GM19468 (cell line): ENCODE measurements at regions not wholly inside any gene's neighbourhood (a gene's known extent, or its start where the extent isn't known, plus 50 kb on each side); places are given as distances from the start of the nearest gene placed in this dataset.
"Not testable (repeated sequence)": the region's sequence is repeated elsewhere in the genome, so short reads cannot be mapped to it uniquely, and the experiment has no call there.

Experiments used
- ATAC-seq: cut with Tn5 transposase; IDR thresholded peaks from one replicate; pipeline ENCODE4 v1.9.1; 2021; ENCODE audit warnings: mild to moderate bottlenecking, moderate library complexity, moderate number of reproducible peaks; ENCODE audit not compliant: unreplicated experiment; ENCODE audit errors: extremely low read depth

DNA sequence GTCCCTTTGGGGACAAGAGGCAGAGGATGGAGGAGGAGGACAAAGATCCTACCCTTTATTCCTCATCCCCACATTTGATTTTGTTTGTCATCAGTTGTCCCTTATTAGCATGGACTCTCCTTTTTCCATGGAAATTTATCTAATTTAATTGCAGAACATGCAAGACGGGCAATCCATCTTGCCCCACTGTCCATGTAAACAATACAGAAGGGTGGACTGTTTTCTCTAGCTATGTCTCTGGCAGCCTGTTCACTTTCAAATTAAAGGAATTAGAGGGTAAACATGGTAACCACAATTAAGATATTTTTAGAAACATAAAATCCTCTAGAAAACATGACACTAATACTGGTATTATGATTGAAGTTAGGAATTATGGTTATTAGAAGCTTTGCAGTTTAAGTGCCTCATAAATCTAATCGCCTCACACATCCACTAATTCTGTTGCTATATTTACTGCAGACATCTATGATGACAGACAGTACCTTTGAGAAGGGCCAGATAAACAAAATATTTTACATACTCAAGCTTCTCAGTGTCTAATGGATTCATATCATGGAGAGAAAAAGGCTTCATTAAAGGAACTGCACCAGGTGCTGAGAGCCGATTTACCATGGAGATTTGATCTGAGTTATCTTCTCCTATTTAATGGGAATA, 215.5 kb downstream of the LNPK start:
- no peak for ATAC-seq

GRCh38 chr2:175777337-175777736, 224.7 kb downstream of the LNPK start:
- ATAC-seq: not testable (repeated sequence)

- ATAC-seq: no peak
Measured at GRCh38 chr2:175769200-175769599, 232.9 kb downstream of the LNPK start.

- no peak for ATAC-seq
Measured at GRCh38 chr2:175766880-175767279, 235.2 kb downstream of the LNPK start.

- no peak for ATAC-seq
Measured at GRCh38 chr2:175755656-175756386, 246.2 kb downstream of the LNPK start.

DNA sequence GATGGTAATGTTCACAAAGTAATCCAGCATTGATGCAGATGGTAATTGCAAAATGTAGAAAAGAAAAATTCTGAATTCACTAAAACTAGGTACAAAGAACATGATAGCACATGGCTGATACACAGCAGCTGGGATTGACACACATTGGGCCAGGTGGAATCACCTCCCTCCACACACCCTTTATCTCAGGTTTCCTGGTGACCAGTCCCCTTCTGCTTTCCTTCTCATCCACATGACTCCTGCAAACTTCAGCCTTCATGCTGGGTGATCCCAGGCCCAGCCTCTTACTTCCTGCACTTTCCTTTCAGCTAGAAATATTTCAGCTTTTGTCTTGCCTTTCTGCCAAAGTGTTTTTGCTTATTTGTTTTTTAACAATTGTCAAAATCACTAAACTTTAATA, 246.9 kb downstream of the LNPK start:
- no peak for ATAC-seq

GRCh38 chr2:175750195-175750594, 251.9 kb downstream of the LNPK start:
- no peak for ATAC-seq

- no peak for ATAC-seq
Measured at GRCh38 chr2:175745911-175746310, 256.2 kb downstream of the LNPK start.

GRCh38 chr2:175744000-175744399, 258.1 kb downstream of the LNPK start:
- no peak for ATAC-seq

- ATAC-seq: no peak
Measured at GRCh38 chr2:175743011-175743410, 259.1 kb downstream of the LNPK start.

GRCh38 chr2:175742367-175742766, 259.7 kb downstream of the LNPK start:
- ATAC-seq: no peak

DNA sequence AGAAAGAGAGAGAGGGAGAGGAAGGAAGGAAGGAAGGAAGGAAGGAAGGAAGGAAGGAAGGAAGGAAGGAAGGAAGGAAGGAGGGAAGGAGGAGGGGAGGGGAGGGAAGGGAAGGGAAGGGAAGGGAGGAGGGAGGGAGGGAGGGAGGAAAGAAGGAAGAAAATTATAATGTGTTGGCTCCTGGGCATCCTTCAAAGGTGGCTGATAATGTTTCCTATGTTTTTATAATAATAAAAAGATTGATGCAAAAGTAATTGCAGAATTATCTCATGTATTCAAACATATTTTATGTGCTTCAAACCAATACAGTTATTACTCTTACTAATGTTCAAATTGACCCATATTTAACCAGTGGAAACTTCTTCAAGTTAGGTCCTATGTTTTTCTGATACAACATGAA, 260.9 kb downstream of the LNPK start:
- ATAC-seq: no peak

- no peak for ATAC-seq
Measured at GRCh38 chr2:175737722-175738361, 264.2 kb downstream of the LNPK start.

DNA sequence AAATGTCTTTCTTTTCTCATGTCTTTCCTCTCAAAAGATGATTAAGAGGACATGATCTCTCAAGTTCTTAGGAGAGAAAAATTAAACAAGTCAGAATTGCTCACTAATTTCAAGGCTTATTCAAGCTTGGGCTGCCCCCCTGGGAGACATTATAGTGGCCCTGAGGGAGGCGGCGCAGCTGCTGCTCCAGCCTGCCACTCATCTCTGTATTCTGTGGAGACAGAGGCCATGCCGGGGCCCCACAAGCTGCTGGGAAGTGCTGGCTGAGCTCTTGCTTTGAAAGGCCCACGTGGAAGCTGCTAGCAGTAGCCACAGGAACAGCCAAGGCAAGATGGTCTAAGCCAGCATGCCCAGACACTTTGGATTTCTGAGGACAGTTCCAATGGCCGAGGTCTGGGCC, 267.4 kb downstream of the LNPK start:
- ATAC-seq: no peak

DNA sequence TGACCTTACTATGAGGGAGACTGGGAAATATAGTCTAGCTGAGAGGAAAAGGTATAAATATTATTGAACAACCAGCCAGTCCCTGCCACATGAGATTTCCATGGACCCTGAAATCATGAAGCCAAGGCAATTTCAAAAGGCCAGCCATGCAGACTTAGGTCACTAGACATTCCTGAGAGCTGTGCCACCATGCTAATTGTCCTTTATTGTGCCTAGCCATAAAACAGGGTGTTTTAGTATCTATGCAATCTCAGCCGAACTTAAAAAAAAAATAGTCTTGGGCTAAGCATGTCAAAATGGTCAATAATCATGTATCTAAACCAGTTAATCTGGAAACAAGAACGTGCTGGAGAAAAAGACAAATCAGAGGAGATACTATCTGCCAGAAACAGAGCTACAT, 269.5 kb downstream of the LNPK start:
- ATAC-seq: no peak

GRCh38 chr2:175730050-175730449, 272.0 kb downstream of the LNPK start:
- ATAC-seq: no peak

- ATAC-seq: no peak
Measured at GRCh38 chr2:175729049-175729706, 272.9 kb downstream of the LNPK start.

- no peak for ATAC-seq
Measured at GRCh38 chr2:175728032-175728431, 274.0 kb downstream of the LNPK start.

DNA sequence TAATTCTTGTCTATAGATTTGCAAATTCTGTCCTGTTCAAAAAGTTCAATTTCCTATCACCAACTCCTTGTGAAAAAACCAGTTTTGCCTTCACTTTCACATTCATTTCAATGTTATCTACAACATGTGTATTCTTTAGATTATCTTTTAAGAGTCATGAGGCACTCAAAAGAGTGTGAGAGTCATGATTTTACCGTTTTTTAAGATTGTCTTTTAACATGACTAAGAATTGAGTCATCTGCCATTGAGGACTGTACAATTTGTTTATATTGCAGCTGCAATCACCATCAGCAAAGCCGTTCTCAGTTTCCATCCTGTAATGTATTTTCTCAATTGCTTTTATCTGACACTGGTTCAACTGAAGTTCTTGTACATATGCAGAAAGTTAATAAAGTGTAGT, 275.8 kb downstream of the LNPK start:
- no peak for ATAC-seq

DNA sequence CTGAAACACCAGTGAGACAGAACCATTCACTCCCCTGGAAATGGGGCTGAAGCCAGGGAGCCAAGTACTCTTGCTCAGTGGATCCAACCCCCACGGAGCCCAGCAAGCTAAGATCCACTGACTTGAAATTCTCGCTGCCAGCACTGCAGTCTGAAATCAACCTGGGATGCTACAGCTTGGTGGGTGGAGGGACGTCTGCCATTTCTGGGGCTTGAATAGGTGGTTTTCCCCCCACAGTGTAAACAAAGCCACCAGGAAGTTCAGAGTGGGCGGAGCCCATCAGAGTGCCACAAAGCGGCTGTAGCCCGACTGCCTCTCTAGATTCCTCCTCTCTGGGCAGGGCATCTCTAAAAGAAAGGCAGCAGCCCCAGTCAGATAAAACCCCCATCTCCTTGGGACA, 292.8 kb downstream of the LNPK start:
- no peak for ATAC-seq

DNA sequence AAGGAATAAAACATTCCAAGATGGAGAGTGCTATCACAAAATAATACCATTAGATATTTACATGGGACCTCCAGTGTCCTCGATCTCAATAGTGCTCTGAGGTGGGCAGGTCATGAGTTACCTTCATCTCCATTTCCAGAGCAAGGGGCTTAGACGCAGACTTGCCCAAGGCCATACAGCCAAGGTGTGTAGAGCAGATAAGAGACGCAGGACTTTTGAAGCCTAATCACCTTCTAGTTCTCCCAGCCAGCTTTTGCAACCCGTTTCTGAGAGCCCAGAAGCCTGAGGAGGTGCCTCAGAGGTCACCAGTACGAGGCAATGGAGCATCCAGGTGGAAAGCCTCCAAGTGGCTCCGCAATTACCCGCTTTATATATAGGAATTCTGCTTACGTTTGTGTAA, 294.7 kb downstream of the LNPK start:
- no peak for ATAC-seq
